HCT116 (cell line): ENCODE measurements at regions not wholly inside any gene's neighbourhood (a gene's known extent, or its start where the extent isn't known, plus 50 kb on each side); places are given as distances from the start of the nearest gene placed in this dataset.

Experiments used
- ATAC-seq: fragments of 200-7000 bp; cut with Tn5 transposase; 2 replicates; pipeline ENCODE4 v1.9.1; 2020; ENCODE audit warnings: mild to moderate bottlenecking, moderate library complexity
- BruUV-seq: library from RNA; stranded (reverse); fragments of 400-500 nt; replicated peaks from 2 replicates; lab custom pipeline; 2021; lab: Mats Ljungman, UMichigan
- CTCF ChIA-PET: fragments of 300-600 bp; sonication (Branson Sonifier 250); formaldehyde crosslinking; loops from one replicate; lab custom pipeline; 2021; ENCODE audit warnings: antibody characterized with exemption; lab: Charles Lee
- POLR2A ChIA-PET: fragments of 300-600, 350-600 bp; sonication (Branson Sonifier 250); formaldehyde crosslinking; loops from one replicate; lab custom pipeline; 2021; ENCODE audit warnings: antibody characterized with exemption; lab: Charles Lee
- RAD21 ChIA-PET, 2 experiments: fragments of 300-600 bp; sonication (Branson Sonifier 250); formaldehyde crosslinking; loops; one replicate each; lab custom pipeline; 2023; ENCODE audit warnings: low total read pairs in 2 of 2; ENCODE audit not compliant: uncharacterized antibody in 2 of 2, unreplicated experiment in 2 of 2, low non-redundant PET in 1 of 2; lab: Charles Lee
- DNase-seq: peaks from one replicate; pipeline ENCODE4 v3.0.0-alpha.2; 2010; ENCODE audit warnings: low read depth, low spot score
- H2AFZ ChIP-seq: fragments of 200-600 bp; shearing (Covaris generic), sonication (generic); 2 replicates; pipeline ENCODE4 v1.6.1; 2017; ENCODE audit warnings: low read depth, mixed run types, mixed read lengths, antibody characterized with exemption, low read length; ENCODE audit not compliant: poor library complexity, severe bottlenecking
- H3K27ac ChIP-seq: 2 replicates; pipeline ENCODE4 v1.5.1; 2012; ENCODE audit warnings: low read depth, low read length
- H3K27me3 ChIP-seq: fragments of 200-600 bp; sonication (generic); 2 replicates; pipeline ENCODE4 v1.6.1; 2016; ENCODE audit warnings: mixed run types, low read length, mixed read lengths; ENCODE audit not compliant: insufficient read depth
- H3K36me3 ChIP-seq, 2 experiments: fragments of 200-500 bp in 1 of 2; fragments of 200-600 bp in 1 of 2; sonication (Bioruptor generic) in 1 of 2; sonication (generic) in 1 of 2; 2 replicates each; pipeline versions ENCODE4 v1.5.1 to v1.6.1; 2014 to 2016; ENCODE audit warnings: low read length in 2 of 2, inconsistent platforms in 1 of 2, mixed read lengths in 1 of 2, mixed run types in 1 of 2; ENCODE audit not compliant: insufficient read depth in 2 of 2, control insufficient read depth in 1 of 2
- H3K4me1 ChIP-seq, 2 experiments: fragments of 200-600 bp in 1 of 2; sonication (generic) in 1 of 2; 2 replicates each; pipeline versions ENCODE4 v1.5.1 to v1.6.1; 2012 to 2017; ENCODE audit warnings: low read length in 2 of 2, inconsistent platforms in 1 of 2, mild to moderate bottlenecking in 1 of 2, mixed read lengths in 1 of 2, mixed run types in 1 of 2, moderate library complexity in 1 of 2; ENCODE audit not compliant: insufficient read depth in 2 of 2, control insufficient read depth in 1 of 2
- H3K4me2 ChIP-seq: fragments of 200-600 bp; sonication (generic); 2 replicates; pipeline ENCODE4 v1.6.1; 2017; ENCODE audit warnings: mixed run types, low read length, mixed read lengths
- H3K4me3 ChIP-seq, 2 experiments: fragments of 200-600 bp in 1 of 2; sonication (generic) in 1 of 2; replicated peaks in 1 of 2; 2 replicates each; pipeline ENCODE4 v1.5.1; 2011 to 2016; ENCODE audit warnings: low read length in 2 of 2, control low read depth in 1 of 2, low read depth in 1 of 2, mild to moderate bottlenecking in 1 of 2, mixed read lengths in 1 of 2, mixed run types in 1 of 2
- H3K79me2 ChIP-seq: fragments of 200-600 bp; sonication (generic); 2 replicates; pipeline ENCODE4 v1.6.1; 2017; ENCODE audit warnings: mild to moderate bottlenecking, mixed run types, low read length, moderate library complexity, mixed read lengths; ENCODE audit not compliant: insufficient read depth
- H3K9ac ChIP-seq: fragments of 200-600 bp; sonication (generic); 2 replicates; pipeline ENCODE4 v1.6.1; 2016; ENCODE audit warnings: low read length, mixed read lengths
- H3K9me2 ChIP-seq: fragments of 200-600 bp; sonication (generic), shearing (Covaris generic); 2 replicates; pipeline ENCODE4 v1.6.1; 2017; ENCODE audit warnings: mixed run types, mild to moderate bottlenecking, moderate library complexity; ENCODE audit not compliant: insufficient read depth
- H3K9me3 ChIP-seq, 2 experiments: fragments of 200-500 bp in 1 of 2; fragments of 200-600 bp in 1 of 2; sonication (Bioruptor generic) in 1 of 2; sonication (generic) in 1 of 2; 2 replicates each; pipeline ENCODE4 v1.6.1; 2014 to 2017; ENCODE audit warnings: low read length in 2 of 2, mixed read lengths in 2 of 2, inconsistent platforms in 1 of 2, low read depth in 1 of 2, mild to moderate bottlenecking in 1 of 2, mixed run types in 1 of 2, moderate library complexity in 1 of 2; ENCODE audit not compliant: control insufficient read depth in 1 of 2, insufficient read depth in 1 of 2
- H4K20me1 ChIP-seq: fragments of 200-600 bp; sonication (generic), shearing (Covaris generic); 2 replicates; pipeline ENCODE4 v1.6.1; 2017; ENCODE audit warnings: mixed run types, mild to moderate bottlenecking, moderate library complexity; ENCODE audit not compliant: insufficient read depth
- ATF3 ChIP-seq: IDR thresholded peaks from 2 replicates; pipeline ENCODE4 v1.6.1; 2012
- CBX3 ChIP-seq: IDR thresholded peaks from 2 replicates; pipeline ENCODE4 v1.6.1; 2012; ENCODE audit warnings: low read depth
- CEBPB ChIP-seq: IDR thresholded peaks from 2 replicates; pipeline ENCODE4 v1.6.1; 2012; ENCODE audit warnings: low read depth
- EGR1 ChIP-seq: IDR thresholded peaks from 2 replicates; pipeline ENCODE4 v1.6.1; 2012; ENCODE audit warnings: low read depth
- ELF1 ChIP-seq: IDR thresholded peaks from 2 replicates; pipeline ENCODE4 v1.6.1; 2012; ENCODE audit warnings: low read depth, borderline replicate concordance
- EZH2 ChIP-seq: fragments of 200-600 bp; sonication (generic); IDR thresholded peaks from 2 replicates; pipeline ENCODE4 v1.6.1; 2017; ENCODE audit warnings: antibody characterized with exemption, mixed run types
- EZH2phosphoT487 ChIP-seq: fragments of 200-600 bp; IDR thresholded peaks from 2 replicates; pipeline ENCODE4 v1.6.1; 2018; ENCODE audit warnings: antibody characterized with exemption, borderline replicate concordance
- FOSL1 ChIP-seq: IDR thresholded peaks from 2 replicates; pipeline ENCODE4 v1.6.1; 2012; ENCODE audit warnings: low read depth
- JUND ChIP-seq: IDR thresholded peaks from 2 replicates; pipeline ENCODE4 v1.6.1; 2012
- POLR2A ChIP-seq: IDR thresholded peaks from 2 replicates; pipeline ENCODE4 v1.7.0; 2011; ENCODE audit warnings: borderline replicate concordance; ENCODE audit not compliant: insufficient read depth, insufficient read length; ENCODE audit errors: extremely low read depth
- POLR2AphosphoS5 ChIP-seq: IDR thresholded peaks from 2 replicates; pipeline ENCODE4 v1.6.1; 2011; ENCODE audit warnings: mild to moderate bottlenecking, low read depth, low read length, moderate library complexity
- SIN3A ChIP-seq: IDR thresholded peaks from 2 replicates; pipeline ENCODE4 v1.6.1; 2012; ENCODE audit warnings: low read depth
- SP1 ChIP-seq: IDR thresholded peaks from 2 replicates; pipeline ENCODE4 v1.6.1; 2012; ENCODE audit warnings: low read depth
- SRF ChIP-seq: IDR thresholded peaks from 2 replicates; pipeline ENCODE4 v1.6.1; 2012; ENCODE audit warnings: low read depth
- TCF7L2 ChIP-seq: IDR thresholded peaks from 2 replicates; pipeline ENCODE4 v1.7.0; 2011; ENCODE audit warnings: borderline replicate concordance, inconsistent platforms; ENCODE audit not compliant: insufficient read depth, insufficient read length; ENCODE audit errors: extremely low read depth
- YY1 ChIP-seq: IDR thresholded peaks from 2 replicates; pipeline ENCODE4 v1.6.1; 2011; ENCODE audit warnings: low read length, low read depth, moderate library complexity, mild to moderate bottlenecking; ENCODE audit not compliant: insufficient replicate concordance; ENCODE audit errors: extremely low read depth
- ZFX ChIP-seq: fragments of 450-650 bp; IDR thresholded peaks from 2 replicates; pipeline ENCODE4 v1.6.1; 2017
- ZNF274 ChIP-seq: fragments of 200-500 bp; sonication (Bioruptor generic); IDR thresholded peaks from 2 replicates; pipeline ENCODE4 v1.6.1; 2014; ENCODE audit warnings: mild to moderate bottlenecking, low read depth, low read length, inconsistent platforms
- intact Hi-C: fragments of 100-400 bp; cut with micrococcal nuclease; formaldehyde crosslinking; loops from 2 replicates; pipeline ENCODE4 v1.10.0; 2022
- TF ChIP-seq, protein P1 (sequence below), 3 experiments: fragments of 200-600 bp in 1 of 3; sonication (generic) in 1 of 3; IDR thresholded peaks in 2 of 3; conservative IDR thresholded peaks in 1 of 3; 2 replicates each; pipeline ENCODE4 v1.5.1; 2012 to 2017; ENCODE audit warnings: low read depth in 2 of 3, low read length in 2 of 3, antibody characterized with exemption in 1 of 3, borderline replicate concordance in 1 of 3, control low read depth in 1 of 3, mild to moderate bottlenecking in 1 of 3, mixed read lengths in 1 of 3, mixed run types in 1 of 3, moderate library complexity in 1 of 3; ENCODE audit not compliant: insufficient read depth in 1 of 3
- TF ChIP-seq, protein P2 (sequence below): IDR thresholded peaks from 2 replicates; pipeline ENCODE4 v1.6.1; 2012

GRCh38 chr2:59967691-59968090 lies 585.8 kb downstream of the BCL11A start:
- CTCF ChIA-PET: no interaction called here
- intact Hi-C loops: no loop called here
- no peaks in the 10 kb centered on the region for H4K20me1 ChIP-seq
- H3K9me2 ChIP-seq: no peaks in the 10 kb centered on the region
- TF ChIP-seq, protein P1, sequence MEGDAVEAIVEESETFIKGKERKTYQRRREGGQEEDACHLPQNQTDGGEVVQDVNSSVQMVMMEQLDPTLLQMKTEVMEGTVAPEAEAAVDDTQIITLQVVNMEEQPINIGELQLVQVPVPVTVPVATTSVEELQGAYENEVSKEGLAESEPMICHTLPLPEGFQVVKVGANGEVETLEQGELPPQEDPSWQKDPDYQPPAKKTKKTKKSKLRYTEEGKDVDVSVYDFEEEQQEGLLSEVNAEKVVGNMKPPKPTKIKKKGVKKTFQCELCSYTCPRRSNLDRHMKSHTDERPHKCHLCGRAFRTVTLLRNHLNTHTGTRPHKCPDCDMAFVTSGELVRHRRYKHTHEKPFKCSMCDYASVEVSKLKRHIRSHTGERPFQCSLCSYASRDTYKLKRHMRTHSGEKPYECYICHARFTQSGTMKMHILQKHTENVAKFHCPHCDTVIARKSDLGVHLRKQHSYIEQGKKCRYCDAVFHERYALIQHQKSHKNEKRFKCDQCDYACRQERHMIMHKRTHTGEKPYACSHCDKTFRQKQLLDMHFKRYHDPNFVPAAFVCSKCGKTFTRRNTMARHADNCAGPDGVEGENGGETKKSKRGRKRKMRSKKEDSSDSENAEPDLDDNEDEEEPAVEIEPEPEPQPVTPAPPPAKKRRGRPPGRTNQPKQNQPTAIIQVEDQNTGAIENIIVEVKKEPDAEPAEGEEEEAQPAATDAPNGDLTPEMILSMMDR (IDR thresholded peaks at IDR 0.05 in 2 of 3, conservative IDR thresholded peaks at IDR 0.05 in 1 of 3; ENCODE audit: borderline replicate concordance in 1 of 3, insufficient read depth in 1 of 3, low read depth in 2 of 3, low read length in 2 of 3): no peak
- TF ChIP-seq YY1: no peak
- no peak for TF ChIP-seq POLR2AphosphoS5
- TF ChIP-seq EZH2: no peak
- no peak for TF ChIP-seq FOSL1
- TF ChIP-seq JUND: no peak
- no peak for TF ChIP-seq TCF7L2
- no peak for TF ChIP-seq CEBPB
- no peak for TF ChIP-seq ZFX
- no peak for TF ChIP-seq EZH2phosphoT487
- no peak for TF ChIP-seq ZNF274
- TF ChIP-seq SRF: no peak
- no peak for TF ChIP-seq ELF1
- TF ChIP-seq CBX3: no peak
- TF ChIP-seq EGR1: no peak
- TF ChIP-seq SIN3A: no peak
- TF ChIP-seq, protein P2, sequence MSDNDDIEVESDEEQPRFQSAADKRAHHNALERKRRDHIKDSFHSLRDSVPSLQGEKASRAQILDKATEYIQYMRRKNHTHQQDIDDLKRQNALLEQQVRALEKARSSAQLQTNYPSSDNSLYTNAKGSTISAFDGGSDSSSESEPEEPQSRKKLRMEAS: no peak
- no peak for TF ChIP-seq SP1
- no peak for TF ChIP-seq POLR2A
- TF ChIP-seq ATF3: no peak
- no peaks in the 10 kb centered on the region for H3K4me1 ChIP-seq
- no peaks in the 10 kb centered on the region for H3K9me3 ChIP-seq
- no peak overlapping the region for H3K4me3 ChIP-seq
- BruUV-seq: no TSS peak
- ATAC-seq: no peak
- H3K36me3 ChIP-seq: no peaks in the 10 kb centered on the region
- H2AFZ ChIP-seq: no peak overlapping the region
- H3K27ac ChIP-seq: no peak overlapping the region
- H3K79me2 ChIP-seq: no peaks in the 10 kb centered on the region
- RAD21 ChIA-PET: no interaction called here
- POLR2A ChIA-PET: no interaction called here
- no peaks in the 10 kb centered on the region; the same call in 1 of the 2 replicates for H3K27me3 ChIP-seq
- no peak overlapping the region for H3K4me2 ChIP-seq
- no peak for DNase-seq
- no peak overlapping the region for H3K9ac ChIP-seq
